ENCODE measurements at regions not wholly inside any gene's neighbourhood (a gene's known extent, or its start where the extent isn't known, plus 50 kb on each side); places are given as distances from the start of the nearest gene placed in this dataset.

GRCh38 chr4:138751309-138751708 is 264.3 kb upstream of the NOCT start:
- DNase-seq (ENCODE audit: low spot score): no peak

- DNase-seq (ENCODE audit: low spot score): no peak
Measured at GRCh38 chr4:138749303-138749702, 266.3 kb upstream of the NOCT start.

- no peak for DNase-seq (ENCODE audit: low spot score)
Measured at GRCh38 chr4:138741766-138742377, 273.7 kb upstream of the NOCT start.

GRCh38 chr4:138740816-138741745 is 274.5 kb upstream of the NOCT start:
- no peak for DNase-seq (ENCODE audit: low spot score)

- DNase-seq (ENCODE audit: low spot score): no peak
Measured at GRCh38 chr4:138736362-138736761, 279.2 kb upstream of the NOCT start.

- DNase-seq (ENCODE audit: low spot score): no peak
Measured at GRCh38 chr4:138734746-138735145, 280.8 kb upstream of the NOCT start.

- no peak for DNase-seq (ENCODE audit: low spot score)
Measured at GRCh38 chr4:138728566-138728965, 287.0 kb upstream of the NOCT start.

- no peak for DNase-seq (ENCODE audit: low spot score)
Measured at GRCh38 chr4:138727731-138728130, 287.9 kb upstream of the NOCT start.

- no peak for DNase-seq (ENCODE audit: low spot score)
Measured at GRCh38 chr4:138724530-138724929, 291.1 kb upstream of the NOCT start.

- no peak for DNase-seq (ENCODE audit: low spot score)
Measured at GRCh38 chr4:138716559-138717335, 298.8 kb upstream of the NOCT start.

GRCh38 chr4:138710297-138710696 is 305.3 kb upstream of the NOCT start:
- DNase-seq (ENCODE audit: low spot score): no peak

GRCh38 chr4:138709859-138710258 is 305.7 kb upstream of the NOCT start:
- no peak for DNase-seq (ENCODE audit: low spot score)

GRCh38 chr4:138707746-138708677 is 307.6 kb upstream of the NOCT start:
- DNase-seq (ENCODE audit: low spot score): no peak

GRCh38 chr4:138706201-138706600 is 309.4 kb upstream of the NOCT start:
- no peak for DNase-seq (ENCODE audit: low spot score)

- no peak for DNase-seq (ENCODE audit: low spot score)
Measured at GRCh38 chr4:138702190-138702824, 313.3 kb upstream of the NOCT start.

GRCh38 chr4:138698641-138699040 is 316.9 kb upstream of the NOCT start:
- no peak for DNase-seq (ENCODE audit: low spot score)

GRCh38 chr4:138697851-138698250 is 317.7 kb upstream of the NOCT start:
- DNase-seq (ENCODE audit: low spot score): no peak

- DNase-seq (ENCODE audit: low spot score): no peak
Measured at GRCh38 chr4:138696771-138697170, 318.8 kb upstream of the NOCT start.

- no peak for DNase-seq (ENCODE audit: low spot score)
Measured at GRCh38 chr4:138696058-138696457, 319.5 kb upstream of the NOCT start.

GRCh38 chr4:138693526-138693925 is 322.1 kb upstream of the NOCT start:
- no peak for DNase-seq (ENCODE audit: low spot score)

- no peak for DNase-seq (ENCODE audit: low spot score)
Measured at GRCh38 chr4:138692411-138692810, 323.2 kb upstream of the NOCT start.

Measured in putamen (tissue), 1 donor.